Ecto neural progenitor cell (in vitro differentiated cells): ENCODE measurements at regions not wholly inside any gene's neighbourhood (a gene's known extent, or its start where the extent isn't known, plus 50 kb on each side); places are given as distances from the start of the nearest gene placed in this dataset.
"Not testable (repeated sequence)": the region's sequence is repeated elsewhere in the genome, so short reads cannot be mapped to it uniquely, and the experiment has no call there.

Source experiments
- DNase-seq: peaks from one replicate; pipeline ENCODE4 v3.0.0-alpha.2; 2018; ENCODE audit warnings: low spot score

DNA sequence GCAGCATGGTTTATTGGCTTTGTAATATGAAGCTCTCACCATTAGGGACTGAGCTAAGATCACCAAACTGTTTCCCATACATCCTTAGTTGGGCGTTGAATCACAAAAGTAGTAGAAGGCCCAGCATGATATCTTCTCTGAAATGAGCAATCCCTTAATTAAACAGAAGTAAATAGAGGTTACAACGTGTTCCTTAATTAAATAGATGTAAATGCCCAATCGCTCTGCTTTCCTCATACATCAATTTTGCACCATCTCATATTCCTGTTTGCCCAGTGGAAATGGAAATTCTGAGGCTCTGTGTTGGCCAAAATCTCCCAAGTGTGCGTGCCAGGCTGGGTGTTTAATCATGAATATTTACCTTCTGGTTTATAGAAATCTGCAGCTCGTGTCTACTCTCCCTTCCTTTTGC is 107.4 kb upstream of the FOXB1 start:
- no peak for DNase-seq

DNA sequence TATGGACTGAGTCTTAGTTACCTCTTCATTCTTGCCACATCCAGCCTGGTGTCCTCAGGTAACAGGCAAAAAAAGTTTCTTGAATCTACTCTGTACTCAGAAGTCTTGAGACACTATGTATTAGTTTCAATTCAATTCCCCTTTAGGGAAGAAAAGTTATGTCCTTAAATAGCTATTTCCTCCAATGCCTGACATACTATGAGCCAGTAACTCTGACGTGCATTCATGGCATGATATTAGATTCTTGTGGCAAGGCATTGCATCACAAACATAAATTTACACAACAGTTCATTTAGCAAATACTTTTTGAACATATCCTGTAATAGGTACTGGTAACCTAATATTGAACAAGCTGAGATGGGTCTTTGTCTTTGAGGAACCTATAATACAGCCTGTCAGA is 109.3 kb upstream of the FOXB1 start:
- no peak for DNase-seq

DNA sequence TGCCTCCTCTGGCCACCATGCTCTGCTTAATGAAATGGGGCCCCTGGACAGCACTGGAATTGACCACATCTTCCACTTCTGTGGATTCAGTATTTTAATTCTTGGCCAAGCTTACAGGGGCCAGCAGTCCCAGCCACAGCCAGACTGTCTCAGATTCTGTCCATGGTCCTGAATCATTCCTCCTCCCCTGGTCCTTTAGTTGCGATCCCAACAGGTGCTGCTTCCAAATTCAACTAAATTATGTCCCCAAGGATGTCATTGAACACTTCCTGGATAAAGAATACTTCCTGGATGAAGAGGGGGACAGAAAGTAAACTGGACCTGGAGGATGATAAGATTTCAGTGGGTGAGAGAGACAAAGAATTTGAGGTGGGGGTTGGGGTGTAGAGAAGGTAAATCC is 111.1 kb upstream of the FOXB1 start:
- DNase-seq = peak; percentile 47

DNA sequence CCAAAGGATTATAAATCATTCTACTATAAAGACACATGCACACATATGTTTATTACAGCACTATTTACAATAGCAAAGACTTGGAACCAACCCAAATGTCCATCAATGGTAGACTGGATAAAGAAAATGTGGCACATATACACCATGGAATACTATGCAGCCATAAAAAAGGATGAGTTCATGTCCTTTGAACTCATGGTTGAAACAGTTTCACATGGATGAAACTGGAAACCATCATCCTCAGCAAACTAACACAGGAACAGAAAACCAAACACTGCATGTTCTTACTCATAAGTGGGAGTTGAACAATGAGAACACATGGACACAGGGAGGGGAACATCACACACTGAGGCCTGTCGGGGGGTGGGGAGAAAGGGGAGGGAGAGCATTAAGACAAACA is 116.2 kb upstream of the FOXB1 start:
- DNase-seq = not testable (repeated sequence)

- DNase-seq = no peak
These were observed 116.9 kb upstream of the FOXB1 start for GRCh38 chr15:59887211-59887610.

DNA sequence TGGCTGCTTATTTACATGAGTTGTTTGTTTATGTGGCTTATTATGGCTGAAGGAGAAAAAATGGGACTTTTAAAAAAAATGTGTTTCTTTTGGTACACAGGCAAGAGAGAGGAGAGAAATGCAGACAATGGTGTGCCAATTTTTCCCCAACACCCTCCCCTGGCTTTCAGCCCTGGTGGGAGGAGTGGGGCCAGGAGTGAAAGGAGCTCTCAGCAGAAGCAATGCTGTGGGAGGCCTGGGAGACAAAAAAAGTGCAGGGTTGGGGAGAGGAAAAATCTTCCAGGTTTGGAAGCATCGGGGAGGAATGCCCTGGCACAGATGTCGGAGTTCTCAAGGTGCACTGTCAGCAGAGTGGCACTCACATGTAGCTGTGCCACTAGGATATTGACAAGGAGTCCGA is 117.7 kb upstream of the FOXB1 start:
- DNase-seq = no peak

GRCh38 chr15:59885832-59886231 is 118.3 kb upstream of the FOXB1 start:
- DNase-seq = no peak

GRCh38 chr15:59879506-59880265 is 124.4 kb upstream of the FOXB1 start:
- no peak for DNase-seq

DNA sequence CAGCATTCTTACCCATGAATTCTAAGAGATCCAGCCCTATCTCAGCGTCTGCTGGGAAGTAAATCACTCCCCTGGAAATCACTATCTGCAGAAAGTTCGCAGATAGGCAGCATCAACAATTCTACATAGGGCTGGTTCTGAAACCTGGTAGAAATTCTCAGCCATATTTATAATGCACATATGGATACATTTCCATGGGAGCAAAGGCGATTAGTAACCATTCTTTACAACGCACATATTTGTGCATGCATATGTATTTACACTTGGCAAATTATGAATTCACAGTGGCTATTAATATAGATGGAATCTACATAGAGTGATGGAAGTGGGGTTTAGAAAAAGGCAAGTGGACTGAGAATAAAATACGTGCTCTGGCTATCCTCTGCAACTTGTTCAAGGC is 128.0 kb upstream of the FOXB1 start:
- no peak for DNase-seq

DNA sequence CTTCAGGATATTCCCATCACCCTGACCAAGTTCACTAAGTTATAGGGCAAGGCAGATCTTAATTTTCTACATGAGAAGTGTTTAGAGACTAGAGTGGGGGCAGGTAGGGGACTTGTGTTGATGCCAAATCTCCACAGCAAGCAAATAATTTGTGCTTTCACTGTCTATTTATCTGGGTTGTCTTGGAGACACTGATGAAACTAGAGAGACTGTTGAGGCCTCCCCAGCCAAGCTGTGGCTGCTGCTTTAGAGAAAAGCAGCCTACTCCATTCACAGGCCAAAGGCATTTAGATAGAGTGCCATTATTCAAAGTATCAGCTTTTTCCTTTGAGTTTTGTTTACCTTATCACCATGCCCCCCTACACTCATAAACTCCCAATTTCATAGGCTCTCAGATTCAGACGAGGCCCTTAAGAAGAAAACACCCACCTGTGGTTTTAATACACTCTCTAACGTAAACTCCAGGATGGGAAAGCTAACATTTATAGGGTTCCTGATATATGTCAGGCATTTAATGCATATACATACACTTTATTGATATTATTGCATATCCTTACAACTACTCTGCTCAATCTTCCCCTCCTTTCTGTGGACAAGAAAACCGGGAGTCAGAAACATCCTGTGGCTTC is 130.4 kb upstream of the FOXB1 start:
- no peak for DNase-seq

- no peak for DNase-seq
These were observed 136.8 kb upstream of the FOXB1 start for GRCh38 chr15:59867086-59867855.

DNA sequence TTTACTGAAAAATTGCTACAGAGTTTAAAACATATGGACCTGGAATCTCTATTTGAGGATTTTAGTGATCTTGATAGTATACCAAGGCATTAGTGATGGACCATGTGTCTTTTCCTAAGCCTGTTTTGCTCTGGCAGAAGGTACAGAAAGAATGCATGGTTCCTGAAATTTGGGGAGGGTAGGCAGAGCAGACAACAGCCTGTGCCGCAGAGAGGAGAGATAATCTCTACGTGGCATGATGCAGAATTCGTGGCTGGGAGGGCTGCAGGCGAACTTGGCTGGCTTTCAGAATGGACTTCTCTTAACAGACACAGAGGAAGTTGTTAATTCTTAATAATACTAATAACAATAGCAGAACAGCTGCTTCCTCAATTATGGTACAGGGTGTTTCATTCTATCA is 137.5 kb upstream of the FOXB1 start:
- DNase-seq = no peak

- no peak for DNase-seq
These were observed 141.6 kb upstream of the FOXB1 start for GRCh38 chr15:59862191-59863155.

- DNase-seq = no peak
These were observed 156.1 kb upstream of the FOXB1 start for GRCh38 chr15:59847968-59848367.

- no peak for DNase-seq
These were observed 156.9 kb upstream of the BNIP2 start for GRCh38 chr15:59845942-59846499.

- DNase-seq = no peak
These were observed 154.5 kb upstream of the BNIP2 start for GRCh38 chr15:59843609-59844008.

- DNase-seq = no peak
These were observed 151.9 kb upstream of the BNIP2 start for GRCh38 chr15:59841036-59841435.

DNA sequence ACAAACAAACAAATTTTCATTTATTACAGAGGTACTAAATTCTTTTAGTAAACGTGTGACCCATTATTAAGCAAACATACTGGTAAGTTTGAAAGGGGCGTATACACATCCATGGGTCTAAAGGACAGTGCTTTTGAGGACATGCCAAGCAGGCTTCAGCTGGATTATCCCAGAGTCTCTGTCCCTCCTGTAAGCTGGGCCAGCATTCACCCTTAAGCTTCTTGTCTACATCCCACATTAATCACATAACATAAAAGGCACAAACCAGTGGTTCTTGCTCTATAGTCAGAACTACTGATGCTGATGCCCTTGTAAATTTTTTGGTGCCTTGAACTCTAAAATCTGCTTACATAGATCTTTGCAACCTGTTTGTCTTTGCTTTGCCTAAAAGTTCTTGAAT is 150.8 kb upstream of the BNIP2 start:
- DNase-seq = no peak

GRCh38 chr15:59838900-59839299 is 149.8 kb upstream of the BNIP2 start:
- DNase-seq = no peak

GRCh38 chr15:59835776-59836175 is 146.7 kb upstream of the BNIP2 start:
- DNase-seq = no peak

DNA sequence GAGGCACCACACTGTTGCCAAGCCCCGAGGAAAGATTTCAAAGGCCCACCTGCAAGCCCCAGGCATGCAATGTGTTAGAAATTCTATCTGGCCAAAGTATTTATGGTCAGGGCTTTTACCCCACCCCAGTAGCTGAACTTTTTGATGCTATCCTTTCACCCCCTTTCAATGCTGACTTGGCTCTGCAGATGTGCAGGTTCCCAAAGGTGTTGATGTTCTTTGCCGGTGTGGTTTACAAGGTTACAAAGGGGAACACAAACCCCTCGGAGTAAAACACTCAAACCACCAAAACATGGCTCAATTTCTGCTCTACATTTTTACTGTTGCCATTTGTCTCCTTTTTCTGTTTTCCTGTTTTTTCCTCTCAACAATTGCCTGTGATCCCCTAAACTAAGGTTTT is 145.4 kb upstream of the BNIP2 start:
- DNase-seq = no peak

GRCh38 chr15:59833366-59833765 is 144.2 kb upstream of the BNIP2 start:
- no peak for DNase-seq
